ENCODE measurements at regions not wholly inside any gene's neighbourhood (a gene's known extent, or its start where the extent isn't known, plus 50 kb on each side); places are given as distances from the start of the nearest gene placed in this dataset.

DNA sequence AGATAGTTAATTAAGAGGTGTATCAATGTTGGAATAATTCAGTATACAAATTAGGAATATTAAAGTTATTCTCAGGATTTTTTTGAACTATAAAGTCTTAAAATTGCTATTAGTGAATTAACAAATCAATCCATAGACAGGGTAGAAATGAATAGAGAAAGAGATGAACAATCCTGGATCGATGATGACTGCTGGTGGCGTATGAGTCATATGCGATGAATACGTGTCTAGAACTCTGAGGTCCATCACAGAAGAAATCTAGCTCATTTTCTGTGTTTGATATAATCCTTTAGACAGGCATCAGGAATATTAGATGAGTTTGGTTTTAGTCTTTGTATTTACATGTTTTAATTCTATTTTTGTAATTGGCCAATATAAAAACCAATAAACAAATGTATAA lies 85.4 kb upstream of the RTL1 start:
- TF ChIP-seq, protein P1, sequence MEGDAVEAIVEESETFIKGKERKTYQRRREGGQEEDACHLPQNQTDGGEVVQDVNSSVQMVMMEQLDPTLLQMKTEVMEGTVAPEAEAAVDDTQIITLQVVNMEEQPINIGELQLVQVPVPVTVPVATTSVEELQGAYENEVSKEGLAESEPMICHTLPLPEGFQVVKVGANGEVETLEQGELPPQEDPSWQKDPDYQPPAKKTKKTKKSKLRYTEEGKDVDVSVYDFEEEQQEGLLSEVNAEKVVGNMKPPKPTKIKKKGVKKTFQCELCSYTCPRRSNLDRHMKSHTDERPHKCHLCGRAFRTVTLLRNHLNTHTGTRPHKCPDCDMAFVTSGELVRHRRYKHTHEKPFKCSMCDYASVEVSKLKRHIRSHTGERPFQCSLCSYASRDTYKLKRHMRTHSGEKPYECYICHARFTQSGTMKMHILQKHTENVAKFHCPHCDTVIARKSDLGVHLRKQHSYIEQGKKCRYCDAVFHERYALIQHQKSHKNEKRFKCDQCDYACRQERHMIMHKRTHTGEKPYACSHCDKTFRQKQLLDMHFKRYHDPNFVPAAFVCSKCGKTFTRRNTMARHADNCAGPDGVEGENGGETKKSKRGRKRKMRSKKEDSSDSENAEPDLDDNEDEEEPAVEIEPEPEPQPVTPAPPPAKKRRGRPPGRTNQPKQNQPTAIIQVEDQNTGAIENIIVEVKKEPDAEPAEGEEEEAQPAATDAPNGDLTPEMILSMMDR (IDR thresholded peaks at IDR 0.05), result no peak
- TF ChIP-seq POLR2A (IDR thresholded peaks at IDR 0.05), result no peak
